Epidermal melanocyte (primary cell): ENCODE measurements at regions not wholly inside any gene's neighbourhood (a gene's known extent, or its start where the extent isn't known, plus 50 kb on each side); places are given as distances from the start of the nearest gene placed in this dataset.
"Not testable (repeated sequence)": the region's sequence is repeated elsewhere in the genome, so short reads cannot be mapped to it uniquely, and the experiment has no call there.

ENCODE experiments used
- DNase-seq: peaks from one replicate; pipeline ENCODE4 v3.0.0; 2011; ENCODE audit warnings: low spot score; ENCODE audit not compliant: insufficient read length

- no peak for DNase-seq
Measured at GRCh38 chr18:56489893-56490292, 148.5 kb downstream of the TXNL1 start.

GRCh38 chr18:56488739-56489138 is 149.7 kb downstream of the TXNL1 start:
- no peak for DNase-seq

- DNase-seq: no peak
Measured at GRCh38 chr18:56487801-56488200, 150.6 kb downstream of the TXNL1 start.

- DNase-seq: no peak
Measured at GRCh38 chr18:56483386-56483785, 155.0 kb downstream of the TXNL1 start.

GRCh38 chr18:56482813-56483212 is 155.6 kb downstream of the TXNL1 start:
- DNase-seq: not testable (repeated sequence)

GRCh38 chr18:56481751-56482150 is 156.6 kb downstream of the TXNL1 start:
- DNase-seq: no peak

- DNase-seq: no peak
Measured at GRCh38 chr18:56479841-56480240, 158.6 kb downstream of the TXNL1 start.

GRCh38 chr18:56475250-56475649 is 163.1 kb downstream of the TXNL1 start:
- DNase-seq: no peak

- DNase-seq: no peak
Measured at GRCh38 chr18:56473400-56474024, 164.9 kb downstream of the TXNL1 start.

- DNase-seq: no peak
Measured at GRCh38 chr18:56470406-56471351, 167.7 kb downstream of the TXNL1 start.

GRCh38 chr18:56469582-56469981 is 168.8 kb downstream of the TXNL1 start:
- DNase-seq: no peak

GRCh38 chr18:56468396-56468795 is 170.0 kb downstream of the TXNL1 start:
- DNase-seq: no peak

GRCh38 chr18:56462276-56462675 is 176.1 kb downstream of the TXNL1 start:
- DNase-seq: no peak

- DNase-seq: no peak
Measured at GRCh38 chr18:56461151-56461550, 177.2 kb downstream of the TXNL1 start.

GRCh38 chr18:56460581-56460980 is 177.8 kb downstream of the TXNL1 start:
- DNase-seq: no peak

- DNase-seq: no peak
Measured at GRCh38 chr18:56458770-56459712, 179.4 kb downstream of the TXNL1 start.

- no peak for DNase-seq
Measured at GRCh38 chr18:56455874-56456273, 182.5 kb downstream of the TXNL1 start.

GRCh38 chr18:56455141-56455540 is 183.3 kb downstream of the TXNL1 start:
- DNase-seq: no peak

- no peak for DNase-seq
Measured at GRCh38 chr18:56453631-56454030, 184.8 kb downstream of the TXNL1 start.

GRCh38 chr18:56451188-56451587 is 187.2 kb downstream of the TXNL1 start:
- no peak for DNase-seq

GRCh38 chr18:56448751-56449150 is 189.6 kb downstream of the TXNL1 start:
- DNase-seq: no peak

GRCh38 chr18:56445422-56445821 is 193.0 kb downstream of the TXNL1 start:
- DNase-seq: no peak
